Gastrocnemius medialis (tissue), 4 donors: ENCODE measurements at regions not wholly inside any gene's neighbourhood (a gene's known extent, or its start where the extent isn't known, plus 50 kb on each side); places are given as distances from the start of the nearest gene placed in this dataset.

ENCODE experiments used
- POLR2A ChIP-seq, 2 donors: fragments of 450-650 bp; IDR thresholded peaks; one replicate each; pipeline ENCODE4 v1.6.1; 2017; ENCODE audit warnings: antibody characterized with exemption in 2 of 2, mild to moderate bottlenecking in 2 of 2, moderate library complexity in 2 of 2
- TF ChIP-seq, protein P1 (sequence below), 5 experiments: fragments of 450-650 bp in 3 of 5; fragments of 200-600 bp in 2 of 5; sonication (generic) in 2 of 5; IDR thresholded peaks in 4 of 5; conservative IDR thresholded peaks in 1 of 5; 1 replicate in 4 of 5; 2 replicates in 1 of 5; pipeline ENCODE4 v1.5.1; 2016 to 2019; ENCODE audit warnings: antibody characterized with exemption in 5 of 5, mild to moderate bottlenecking in 3 of 5, moderate library complexity in 3 of 5

DNA sequence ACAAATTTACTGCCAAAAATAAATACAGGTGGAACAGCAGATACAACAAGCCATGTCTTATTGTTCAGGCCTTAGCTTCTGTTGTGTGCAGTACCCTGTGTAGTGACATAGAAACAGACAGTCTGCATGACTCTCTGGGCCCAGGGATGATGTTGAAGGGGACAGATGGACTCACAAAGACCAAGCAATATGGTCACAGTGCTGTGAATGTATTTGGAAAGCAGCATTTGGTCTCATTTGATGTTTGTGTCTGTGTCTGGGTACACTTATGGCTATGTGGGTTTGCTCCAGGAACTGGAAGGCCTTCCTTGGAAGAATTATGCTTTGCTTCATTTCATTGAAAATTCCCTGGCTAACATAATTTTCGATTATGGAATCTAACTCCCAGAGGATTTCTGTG lies 158.5 kb downstream of the CDC42EP3 start:
- TF ChIP-seq POLR2A (IDR thresholded peaks at IDR 0.05): no peak
- TF ChIP-seq, protein P1, sequence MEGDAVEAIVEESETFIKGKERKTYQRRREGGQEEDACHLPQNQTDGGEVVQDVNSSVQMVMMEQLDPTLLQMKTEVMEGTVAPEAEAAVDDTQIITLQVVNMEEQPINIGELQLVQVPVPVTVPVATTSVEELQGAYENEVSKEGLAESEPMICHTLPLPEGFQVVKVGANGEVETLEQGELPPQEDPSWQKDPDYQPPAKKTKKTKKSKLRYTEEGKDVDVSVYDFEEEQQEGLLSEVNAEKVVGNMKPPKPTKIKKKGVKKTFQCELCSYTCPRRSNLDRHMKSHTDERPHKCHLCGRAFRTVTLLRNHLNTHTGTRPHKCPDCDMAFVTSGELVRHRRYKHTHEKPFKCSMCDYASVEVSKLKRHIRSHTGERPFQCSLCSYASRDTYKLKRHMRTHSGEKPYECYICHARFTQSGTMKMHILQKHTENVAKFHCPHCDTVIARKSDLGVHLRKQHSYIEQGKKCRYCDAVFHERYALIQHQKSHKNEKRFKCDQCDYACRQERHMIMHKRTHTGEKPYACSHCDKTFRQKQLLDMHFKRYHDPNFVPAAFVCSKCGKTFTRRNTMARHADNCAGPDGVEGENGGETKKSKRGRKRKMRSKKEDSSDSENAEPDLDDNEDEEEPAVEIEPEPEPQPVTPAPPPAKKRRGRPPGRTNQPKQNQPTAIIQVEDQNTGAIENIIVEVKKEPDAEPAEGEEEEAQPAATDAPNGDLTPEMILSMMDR (IDR thresholded peaks at IDR 0.05 in 4 of 5, conservative IDR thresholded peaks at IDR 0.05 in 1 of 5): no peak
